ENCODE measurements at regions not wholly inside any gene's neighbourhood (a gene's known extent, or its start where the extent isn't known, plus 50 kb on each side); places are given as distances from the start of the nearest gene placed in this dataset.
"Not testable (repeated sequence)": the region's sequence is repeated elsewhere in the genome, so short reads cannot be mapped to it uniquely, and the experiment has no call there.

GRCh38 chr9:95680306-95680705 lies 163.5 kb upstream of the PTCH1 start:
- H3K27me3 ChIP-seq (ENCODE audit: control insufficient read depth in 3 of 3, insufficient read depth in 3 of 3, low read length in 3 of 3); H3K9me3 ChIP-seq (ENCODE audit: control insufficient read depth in 2 of 2, insufficient read depth in 1 of 2, low read depth in 1 of 2, low read length in 1 of 2); H3K4me1 ChIP-seq (ENCODE audit: control insufficient read depth in 3 of 3, insufficient read depth in 2 of 3, low read depth in 1 of 3, low read length in 2 of 3); H3K4me3 ChIP-seq (ENCODE audit: low read depth in 1 of 3, low read length in 3 of 3); FAIRE-seq; DNase-seq; H3K27ac ChIP-seq (ENCODE audit: low read depth in 1 of 3, low read length in 2 of 3); H3K36me3 ChIP-seq (ENCODE audit: control insufficient read depth in 3 of 3, insufficient read depth in 2 of 3, low read depth in 1 of 3, low read length in 3 of 3): not testable (repeated sequence)
- WGBS, 3 donors, result 91 to 98% (median 94%) methylated on average over 24 to 26 of the region's 26 CpGs

GRCh38 chr9:95679874-95680273 lies 163.1 kb upstream of the PTCH1 start:
- Histone ChIP-seq H3K36me3 (ENCODE audit: control insufficient read depth in 3 of 3, insufficient read depth in 2 of 3, low read depth in 1 of 3, low read length in 3 of 3) (no peaks in the 10 kb centered on the region), H3K4me3 (ENCODE audit: low read depth in 1 of 3, low read length in 3 of 3) (no peak overlapping the region), H3K27me3 (ENCODE audit: control insufficient read depth in 3 of 3, insufficient read depth in 3 of 3, low read length in 3 of 3) (no peaks in the 10 kb centered on the region), H3K27ac (ENCODE audit: low read depth in 1 of 3, low read length in 2 of 3) (no peak overlapping the region), H3K9me3 (ENCODE audit: control insufficient read depth in 2 of 2, insufficient read depth in 1 of 2, low read depth in 1 of 2, low read length in 1 of 2) (peaks cover 0 to 8% of the 10 kb centered on the region in 2 donors), H3K4me1 (ENCODE audit: control insufficient read depth in 3 of 3, insufficient read depth in 2 of 3, low read depth in 1 of 3, low read length in 2 of 3) (no peaks in the 10 kb centered on the region)
- FAIRE-seq, result no peak
- no peak for DNase-seq
- WGBS, 3 donors, result 93 to 99% (median 94%) methylated on average over 8 of the region's 8 CpGs

DNA sequence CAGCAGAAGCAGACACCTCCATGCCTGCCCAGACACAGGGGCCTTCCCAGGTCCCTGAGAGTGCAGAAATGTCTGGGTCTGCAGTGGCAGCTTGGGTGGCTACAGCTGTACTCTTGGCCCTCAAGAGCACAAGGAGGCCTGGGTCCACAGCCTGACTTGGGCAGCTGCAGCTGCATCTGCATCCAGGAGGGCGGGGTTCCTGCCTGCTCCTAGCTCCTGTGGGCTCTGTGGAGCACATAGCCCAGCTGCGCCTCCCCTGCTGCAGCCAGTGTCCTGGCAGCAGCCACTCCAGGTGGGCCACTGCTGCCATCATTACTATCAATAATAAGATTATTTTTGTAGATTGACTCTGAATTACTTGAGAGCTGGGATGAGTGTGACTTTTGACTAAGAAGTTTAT lies 162.0 kb upstream of the PTCH1 start:
- FAIRE-seq, result no peak
- WGBS, 3 donors, result 90 to 91% (median 91%) methylated on average over 2 of the region's 2 CpGs

GRCh38 chr9:95670122-95670521 lies 153.4 kb upstream of the PTCH1 start:
- no peaks in the 10 kb centered on the region for H3K9me3 ChIP-seq (ENCODE audit: control insufficient read depth in 2 of 2, insufficient read depth in 1 of 2, low read depth in 1 of 2, low read length in 1 of 2)
- no peak overlapping the region for H3K27ac ChIP-seq (ENCODE audit: low read depth in 1 of 3, low read length in 2 of 3)
- no peaks in the 10 kb centered on the region for H3K27me3 ChIP-seq (ENCODE audit: control insufficient read depth in 3 of 3, insufficient read depth in 3 of 3, low read length in 3 of 3)
- no peak for DNase-seq
- H3K4me3 ChIP-seq (ENCODE audit: low read depth in 1 of 3, low read length in 3 of 3), result no peak overlapping the region
- WGBS, 3 donors, result 90 to 96% (median 91%) methylated on average over 15 of the region's 15 CpGs
- H3K36me3 ChIP-seq (ENCODE audit: control insufficient read depth in 3 of 3, insufficient read depth in 2 of 3, low read depth in 1 of 3, low read length in 3 of 3), result no peaks in the 10 kb centered on the region
- FAIRE-seq, result no peak
- no peaks in the 10 kb centered on the region for H3K4me1 ChIP-seq (ENCODE audit: control insufficient read depth in 3 of 3, insufficient read depth in 2 of 3, low read depth in 1 of 3, low read length in 2 of 3)

More for the DNA sequence above, 162.0 kb upstream of the PTCH1 start:
- peaks cover 0 to 8% of the 10 kb centered on the region in 2 donors for H3K9me3 ChIP-seq (ENCODE audit: control insufficient read depth in 2 of 2, insufficient read depth in 1 of 2, low read depth in 1 of 2, low read length in 1 of 2)
- H3K27me3 ChIP-seq (ENCODE audit: control insufficient read depth in 3 of 3, insufficient read depth in 3 of 3, low read length in 3 of 3), result no peaks in the 10 kb centered on the region
- no peak overlapping the region for H3K4me3 ChIP-seq (ENCODE audit: low read depth in 1 of 3, low read length in 3 of 3)
- no peaks in the 10 kb centered on the region for H3K4me1 ChIP-seq (ENCODE audit: control insufficient read depth in 3 of 3, insufficient read depth in 2 of 3, low read depth in 1 of 3, low read length in 2 of 3)
- H3K27ac ChIP-seq (ENCODE audit: low read depth in 1 of 3, low read length in 2 of 3), result no peak overlapping the region
- DNase-seq, result no peak
- no peaks in the 10 kb centered on the region for H3K36me3 ChIP-seq (ENCODE audit: control insufficient read depth in 3 of 3, insufficient read depth in 2 of 3, low read depth in 1 of 3, low read length in 3 of 3)

DNA sequence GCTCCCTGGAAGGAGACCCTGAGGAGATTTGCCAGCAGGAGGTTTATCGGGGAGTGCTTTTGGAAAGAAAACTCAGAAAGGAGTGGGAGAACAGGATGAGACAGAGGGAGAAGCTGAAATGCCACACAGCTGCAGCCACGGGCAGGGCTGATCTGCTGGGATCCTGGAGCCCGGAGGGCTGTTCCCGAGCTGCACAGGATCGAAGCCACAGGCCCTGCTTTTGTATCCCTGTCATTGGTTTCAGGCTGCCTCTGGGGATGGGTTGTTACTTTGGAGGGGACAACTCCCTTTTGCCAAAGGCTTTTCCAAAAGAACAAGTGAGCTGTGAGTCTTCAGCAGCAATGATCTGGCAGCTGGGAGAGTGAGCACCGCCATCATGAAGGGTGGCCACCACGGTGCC lies 152.5 kb upstream of the PTCH1 start:
- WGBS, 3 donors, result 72 to 88% (median 84%) methylated on average over 7 of the region's 7 CpGs
- DNase-seq (no peak), FAIRE-seq (no peak)
- H3K9me3 ChIP-seq (ENCODE audit: control insufficient read depth in 2 of 2, insufficient read depth in 1 of 2, low read depth in 1 of 2, low read length in 1 of 2), result peaks cover 0 to 4% of the 10 kb centered on the region in 2 donors
- H3K4me1 ChIP-seq (ENCODE audit: control insufficient read depth in 3 of 3, insufficient read depth in 2 of 3, low read depth in 1 of 3, low read length in 2 of 3), result no peaks in the 10 kb centered on the region
- H3K27me3 ChIP-seq (ENCODE audit: control insufficient read depth in 3 of 3, insufficient read depth in 3 of 3, low read length in 3 of 3), result no peaks in the 10 kb centered on the region
- no peaks in the 10 kb centered on the region for H3K36me3 ChIP-seq (ENCODE audit: control insufficient read depth in 3 of 3, insufficient read depth in 2 of 3, low read depth in 1 of 3, low read length in 3 of 3)
- no peak overlapping the region for H3K4me3 ChIP-seq (ENCODE audit: low read depth in 1 of 3, low read length in 3 of 3)
- no peak overlapping the region for H3K27ac ChIP-seq (ENCODE audit: low read depth in 1 of 3, low read length in 2 of 3)

GRCh38 chr9:95667789-95668188 lies 151.0 kb upstream of the PTCH1 start:
- no peak overlapping the region for H3K27ac ChIP-seq (ENCODE audit: low read depth in 1 of 3, low read length in 2 of 3)
- DNase-seq (no peak), FAIRE-seq (no peak)
- H3K4me1 ChIP-seq (ENCODE audit: control insufficient read depth in 3 of 3, insufficient read depth in 2 of 3, low read depth in 1 of 3, low read length in 2 of 3), result no peaks in the 10 kb centered on the region
- 51 to 64% (median 53%) methylated on average over 2 of the region's 2 CpGs for WGBS, 3 donors
- no peaks in the 10 kb centered on the region for H3K27me3 ChIP-seq (ENCODE audit: control insufficient read depth in 3 of 3, insufficient read depth in 3 of 3, low read length in 3 of 3)
- H3K9me3 ChIP-seq (ENCODE audit: control insufficient read depth in 2 of 2, insufficient read depth in 1 of 2, low read depth in 1 of 2, low read length in 1 of 2), result peaks cover 0 to 4% of the 10 kb centered on the region in 2 donors
- H3K4me3 ChIP-seq (ENCODE audit: low read depth in 1 of 3, low read length in 3 of 3), result no peak overlapping the region
- H3K36me3 ChIP-seq (ENCODE audit: control insufficient read depth in 3 of 3, insufficient read depth in 2 of 3, low read depth in 1 of 3, low read length in 3 of 3), result no peaks in the 10 kb centered on the region

GRCh38 chr9:95666785-95667155 lies 150.0 kb upstream of the PTCH1 start:
- H3K4me1 ChIP-seq (ENCODE audit: control insufficient read depth in 3 of 3, insufficient read depth in 2 of 3, low read depth in 1 of 3, low read length in 2 of 3), result no peaks in the 10 kb centered on the region
- no peak overlapping the region for H3K4me3 ChIP-seq (ENCODE audit: low read depth in 1 of 3, low read length in 3 of 3)
- H3K9me3 ChIP-seq (ENCODE audit: control insufficient read depth in 2 of 2, insufficient read depth in 1 of 2, low read depth in 1 of 2, low read length in 1 of 2), result peaks cover 0 to 4% of the 10 kb centered on the region in 2 donors
- H3K36me3 ChIP-seq (ENCODE audit: control insufficient read depth in 3 of 3, insufficient read depth in 2 of 3, low read depth in 1 of 3, low read length in 3 of 3), result no peaks in the 10 kb centered on the region
- WGBS, 3 donors, result 50 to 77% (median 68%) methylated on average over 4 of the region's 4 CpGs
- DNase-seq, result no peak
- H3K27me3 ChIP-seq (ENCODE audit: control insufficient read depth in 3 of 3, insufficient read depth in 3 of 3, low read length in 3 of 3), result no peaks in the 10 kb centered on the region
- no peak for FAIRE-seq
- H3K27ac ChIP-seq (ENCODE audit: low read depth in 1 of 3, low read length in 2 of 3), result no peak overlapping the region

DNA sequence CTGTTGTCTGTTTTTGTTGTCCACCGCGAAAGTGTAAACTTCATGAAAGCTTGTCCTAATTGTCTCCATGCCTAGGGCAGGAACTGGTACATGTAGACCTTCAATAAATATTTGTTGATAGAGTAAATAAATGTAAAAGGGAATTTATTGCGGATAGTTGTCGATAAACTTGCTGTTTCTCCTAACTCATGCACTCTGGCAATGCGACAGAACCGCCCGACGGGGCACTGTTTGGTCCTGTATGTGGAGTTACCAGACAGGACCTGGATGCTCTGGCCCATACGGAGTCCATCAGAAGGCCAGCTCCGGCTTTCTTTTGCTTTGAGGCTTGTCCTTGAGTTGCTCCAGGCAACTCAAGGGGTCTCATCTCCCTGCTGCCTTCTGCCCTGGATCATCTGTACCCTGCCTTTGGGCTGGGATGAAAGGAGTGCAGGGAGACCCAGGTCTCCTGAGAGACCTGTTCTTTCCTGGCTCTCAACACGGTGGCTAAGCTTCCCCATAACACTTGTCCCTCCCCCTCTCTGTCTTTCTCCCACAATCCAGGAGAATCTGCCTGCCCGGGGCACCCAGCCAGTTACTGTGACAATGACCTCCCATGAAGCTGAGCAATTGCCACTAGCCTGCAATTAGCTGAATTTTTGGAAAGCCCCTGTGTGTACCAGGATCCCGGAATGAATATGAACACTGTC lies 149.5 kb upstream of the PTCH1 start:
- WGBS, 3 donors, result 76 to 85% (median 76%) methylated on average over 13 of the region's 13 CpGs
- Histone ChIP-seq H3K4me3 (ENCODE audit: low read depth in 1 of 3, low read length in 3 of 3) (no peak overlapping the region), H3K9me3 (ENCODE audit: control insufficient read depth in 2 of 2, insufficient read depth in 1 of 2, low read depth in 1 of 2, low read length in 1 of 2) (peaks cover 0 to 4% of the 10 kb centered on the region in 2 donors), H3K4me1 (ENCODE audit: control insufficient read depth in 3 of 3, insufficient read depth in 2 of 3, low read depth in 1 of 3, low read length in 2 of 3) (no peaks in the 10 kb centered on the region), H3K36me3 (ENCODE audit: control insufficient read depth in 3 of 3, insufficient read depth in 2 of 3, low read depth in 1 of 3, low read length in 3 of 3) (no peaks in the 10 kb centered on the region), H3K27me3 (ENCODE audit: control insufficient read depth in 3 of 3, insufficient read depth in 3 of 3, low read length in 3 of 3) (no peaks in the 10 kb centered on the region), H3K27ac (ENCODE audit: low read depth in 1 of 3, low read length in 2 of 3) (no peak overlapping the region)
- DNase-seq (no peak), FAIRE-seq (no peak)

DNA sequence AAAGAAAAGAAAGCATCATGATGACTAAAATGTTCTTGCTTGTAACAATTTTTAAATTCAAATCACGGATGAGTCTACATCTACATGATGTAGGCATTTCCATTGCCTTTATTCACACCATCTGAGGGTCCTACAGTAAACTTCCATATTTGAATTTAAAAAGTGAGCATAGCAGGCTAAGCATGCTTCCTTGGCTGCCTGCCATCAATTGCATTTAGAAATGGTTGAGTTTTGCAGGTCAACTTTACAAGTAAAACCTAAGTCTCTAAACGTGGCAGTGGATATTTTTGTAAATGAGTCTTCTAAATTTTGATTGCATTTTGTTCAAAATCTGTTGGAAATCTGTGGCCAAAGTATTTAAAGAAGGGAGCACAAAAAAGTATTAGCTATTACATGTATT lies 136.5 kb upstream of the PTCH1 start:
- no peaks in the 10 kb centered on the region for H3K36me3 ChIP-seq (ENCODE audit: control insufficient read depth in 3 of 3, insufficient read depth in 2 of 3, low read depth in 1 of 3, low read length in 3 of 3)
- WGBS, 3 donors, result 67 to 74% (median 73%) methylated on average over 2 of the region's 2 CpGs
- H3K9me3 ChIP-seq (ENCODE audit: control insufficient read depth in 2 of 2, insufficient read depth in 1 of 2, low read depth in 1 of 2, low read length in 1 of 2), result peaks cover 0 to 5% of the 10 kb centered on the region in 2 donors
- no peaks in the 10 kb centered on the region for H3K4me1 ChIP-seq (ENCODE audit: control insufficient read depth in 3 of 3, insufficient read depth in 2 of 3, low read depth in 1 of 3, low read length in 2 of 3)
- no peak overlapping the region for H3K27ac ChIP-seq (ENCODE audit: low read depth in 1 of 3, low read length in 2 of 3)
- no peak overlapping the region for H3K4me3 ChIP-seq (ENCODE audit: low read depth in 1 of 3, low read length in 3 of 3)
- no peaks in the 10 kb centered on the region for H3K27me3 ChIP-seq (ENCODE audit: control insufficient read depth in 3 of 3, insufficient read depth in 3 of 3, low read length in 3 of 3)
- no peak for FAIRE-seq
- no peak for DNase-seq

All from small intestine (tissue), 7 donors.